GM10248 (cell line): ENCODE measurements at regions not wholly inside any gene's neighbourhood (a gene's known extent, or its start where the extent isn't known, plus 50 kb on each side); places are given as distances from the start of the nearest gene placed in this dataset.

ENCODE experiments used
- CTCF ChIA-PET: fragments of 300-600 bp; sonication (Branson Sonifier 250); formaldehyde crosslinking; extraction: SDS; loops from one replicate; lab custom pipeline; 2021; ENCODE audit warnings: antibody characterized with exemption; lab: Yijun Ruan, JAX
- POLR2A ChIA-PET: fragments of 350-650 bp; sonication (Branson Sonifier 250); formaldehyde crosslinking; extraction: SDS; loops from one replicate; lab custom pipeline; 2020; ENCODE audit warnings: antibody characterized with exemption; lab: Yijun Ruan, JAX
- DNase-seq: peaks from one replicate; pipeline ENCODE4 v3.0.0; 2012; ENCODE audit errors: extremely low spot score
- TF ChIP-seq, protein P1 (sequence below): IDR thresholded peaks from 2 replicates; pipeline ENCODE4 v1.5.1; 2012; ENCODE audit warnings: mild to moderate bottlenecking, low read depth; ENCODE audit errors: extremely low read depth, missing control alignments, control extremely low read depth

DNA sequence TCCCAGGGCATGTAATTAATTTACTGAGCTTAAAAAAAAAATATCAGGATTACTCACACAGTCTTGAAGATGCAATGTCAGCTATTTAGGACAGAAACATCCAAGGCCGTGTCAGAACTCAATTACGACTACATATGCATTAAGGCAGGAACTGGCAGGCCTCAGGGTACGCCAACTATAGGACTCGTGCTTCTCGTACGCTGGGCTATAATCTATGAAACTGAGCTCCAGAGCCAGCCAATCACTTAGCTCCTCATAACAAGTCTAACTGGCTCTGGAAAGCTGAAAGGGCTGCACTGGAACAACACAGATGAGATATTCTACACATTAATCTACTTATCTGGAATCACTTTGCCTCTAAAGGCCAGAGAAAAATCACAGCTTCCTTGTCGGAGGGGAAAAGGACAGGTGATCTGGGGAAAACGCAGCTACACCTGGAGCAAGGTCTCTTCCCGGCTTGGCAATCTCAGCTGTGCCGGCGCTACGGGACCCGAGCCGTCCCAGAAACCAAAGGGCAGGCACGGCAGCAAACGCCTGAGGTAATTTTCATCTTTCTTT, 212.0 kb downstream of the DEPDC1B start:
- no peak for DNase-seq
- TF ChIP-seq, protein P1, sequence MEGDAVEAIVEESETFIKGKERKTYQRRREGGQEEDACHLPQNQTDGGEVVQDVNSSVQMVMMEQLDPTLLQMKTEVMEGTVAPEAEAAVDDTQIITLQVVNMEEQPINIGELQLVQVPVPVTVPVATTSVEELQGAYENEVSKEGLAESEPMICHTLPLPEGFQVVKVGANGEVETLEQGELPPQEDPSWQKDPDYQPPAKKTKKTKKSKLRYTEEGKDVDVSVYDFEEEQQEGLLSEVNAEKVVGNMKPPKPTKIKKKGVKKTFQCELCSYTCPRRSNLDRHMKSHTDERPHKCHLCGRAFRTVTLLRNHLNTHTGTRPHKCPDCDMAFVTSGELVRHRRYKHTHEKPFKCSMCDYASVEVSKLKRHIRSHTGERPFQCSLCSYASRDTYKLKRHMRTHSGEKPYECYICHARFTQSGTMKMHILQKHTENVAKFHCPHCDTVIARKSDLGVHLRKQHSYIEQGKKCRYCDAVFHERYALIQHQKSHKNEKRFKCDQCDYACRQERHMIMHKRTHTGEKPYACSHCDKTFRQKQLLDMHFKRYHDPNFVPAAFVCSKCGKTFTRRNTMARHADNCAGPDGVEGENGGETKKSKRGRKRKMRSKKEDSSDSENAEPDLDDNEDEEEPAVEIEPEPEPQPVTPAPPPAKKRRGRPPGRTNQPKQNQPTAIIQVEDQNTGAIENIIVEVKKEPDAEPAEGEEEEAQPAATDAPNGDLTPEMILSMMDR = no peak
- ChIA-PET POLR2A (no interaction called here), CTCF (interaction anchor here (0.6 to 1.3 kb wide), 6 partner anchors 10 to 23 kb away, joined by 3 to 6 read pairs (median 4); no protein-coding TSS in a partner anchor)

DNA sequence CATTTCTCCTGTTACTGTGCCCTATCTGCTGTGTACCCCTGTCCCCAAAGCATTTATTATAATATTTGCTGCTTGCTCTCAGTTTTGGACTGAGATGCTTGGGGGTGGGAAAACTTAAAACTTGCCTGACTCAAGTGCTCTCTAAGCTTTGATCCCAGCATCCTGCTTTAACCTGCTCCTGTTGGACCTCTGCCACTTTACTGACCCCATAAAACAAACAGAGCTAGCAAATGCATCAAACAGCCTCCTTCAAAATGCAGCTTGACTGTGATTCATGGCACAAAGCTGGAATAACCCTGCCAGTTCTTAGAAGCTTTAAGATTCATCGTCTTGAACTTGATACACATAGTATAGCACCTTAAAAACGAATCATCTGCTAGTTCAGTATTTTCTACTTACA, 212.5 kb downstream of the DEPDC1B start:
- ChIA-PET CTCF (interaction anchor here (1.1 to 1.3 kb wide), 5 partner anchors 11 to 22 kb away, joined by 4 to 6 read pairs (median 5); no protein-coding TSS in a partner anchor), POLR2A (no interaction called here)
- no peak for DNase-seq
- TF ChIP-seq, protein P1 = no peak

DNA sequence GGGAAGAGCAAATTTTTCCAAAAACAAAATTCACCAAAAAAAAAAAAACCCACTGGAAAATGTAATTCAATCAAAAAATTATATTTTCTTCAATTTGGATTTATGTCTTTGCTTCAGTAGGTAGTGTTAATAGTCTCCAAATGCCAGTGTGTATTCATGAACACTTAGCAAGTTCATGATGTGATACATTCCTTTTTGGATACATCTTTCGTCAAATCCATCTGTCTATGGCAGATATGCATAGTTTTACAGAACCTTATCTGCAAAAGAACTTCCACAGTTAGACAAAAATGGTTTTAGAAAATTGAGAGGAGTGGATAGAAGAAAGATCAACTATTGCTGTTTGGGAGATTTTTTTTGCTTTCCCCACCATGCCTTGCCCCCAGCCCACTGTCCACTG, 214.6 kb downstream of the DEPDC1B start:
- ChIA-PET CTCF (interaction anchor here (1.0 to 1.1 kb wide), 2 partner anchors 9 to 13 kb away, joined by 3 read pairs; no protein-coding TSS in a partner anchor), POLR2A (no interaction called here)
- TF ChIP-seq, protein P1 = no peak
- no peak for DNase-seq

DNA sequence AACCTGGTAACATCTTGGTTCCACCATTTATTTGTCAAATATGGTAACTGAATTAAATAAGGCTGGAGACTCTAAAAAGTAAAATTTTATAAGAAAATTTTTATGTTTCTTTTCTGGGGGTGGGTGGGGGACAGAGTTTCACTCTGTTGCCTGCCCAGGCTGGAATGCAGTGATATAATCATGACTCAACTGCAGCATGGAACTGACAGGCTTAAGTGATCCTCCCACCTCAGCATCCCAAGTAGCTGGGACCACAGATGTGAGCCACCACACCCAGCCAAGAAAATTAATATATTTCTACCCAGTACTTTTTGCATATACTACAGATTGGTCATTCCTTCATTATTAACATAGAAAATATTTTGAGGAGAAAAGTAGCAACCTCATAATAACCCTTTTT, 216.9 kb downstream of the DEPDC1B start:
- DNase-seq = no peak
- CTCF ChIA-PET = interaction anchor here (1.3 kb wide), 1 partner anchor 42 kb away, joined by 3 read pairs; no protein-coding TSS in a partner anchor
- POLR2A ChIA-PET = no interaction called here
- TF ChIP-seq, protein P1 = no peak

DNA sequence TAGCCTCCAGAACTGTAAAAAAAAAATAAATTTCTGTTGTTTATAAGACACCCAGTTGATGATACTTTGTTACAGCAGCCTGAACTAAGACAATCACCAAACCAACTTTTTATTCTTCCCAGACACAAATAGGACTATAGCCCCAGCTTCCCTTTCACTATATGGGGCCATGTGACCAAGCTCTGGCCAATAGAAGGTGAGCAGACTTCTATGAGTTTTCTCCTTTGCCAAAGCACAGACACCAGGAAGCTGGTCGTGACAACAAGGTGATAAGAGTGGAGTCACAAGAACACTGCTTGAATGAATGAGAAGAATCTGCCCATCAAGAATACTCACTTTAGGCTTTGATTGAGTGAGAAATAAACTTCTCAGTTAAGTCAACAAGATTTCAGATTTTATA, 217.7 kb downstream of the DEPDC1B start:
- ChIA-PET POLR2A (no interaction called here), CTCF (interaction anchor here (1.3 kb wide), 1 partner anchor 43 kb away, joined by 3 read pairs; no protein-coding TSS in a partner anchor)
- DNase-seq = no peak
- TF ChIP-seq, protein P1 = no peak

DNA sequence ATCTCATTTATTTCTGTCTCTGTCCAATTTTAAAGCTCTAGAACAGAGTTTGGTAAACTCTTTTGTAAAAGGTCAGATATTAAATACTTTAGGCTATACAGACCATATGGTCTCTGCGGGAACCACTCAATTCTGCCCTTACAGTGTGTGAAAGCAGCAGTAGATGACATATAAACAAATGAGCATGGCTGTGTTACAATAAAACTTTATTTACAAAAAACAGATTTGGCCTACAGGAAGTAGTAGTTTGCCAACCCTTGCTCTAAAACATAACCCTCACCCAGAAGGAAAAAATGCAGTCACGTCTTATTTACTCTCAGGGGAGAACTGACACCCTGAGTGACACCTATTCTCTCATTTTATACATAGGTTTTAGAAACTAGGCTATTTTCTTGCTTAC, 220.4 kb downstream of the DEPDC1B start:
- ChIA-PET POLR2A (no interaction called here), CTCF (interaction anchor here (1.0 to 1.5 kb wide), 2 partner anchors 9 to 26 kb away, joined by 3 to 4 read pairs; no protein-coding TSS in a partner anchor)

More for the DNA sequence above, 220.4 kb downstream of the DEPDC1B start:
- TF ChIP-seq, protein P1 = no peak
- DNase-seq = no peak
